Neuronal stem cell (in vitro differentiated cells): ENCODE measurements at regions not wholly inside any gene's neighbourhood (a gene's known extent, or its start where the extent isn't known, plus 50 kb on each side); places are given as distances from the start of the nearest gene placed in this dataset.

Experiments
- DNase-seq: peaks from one replicate; pipeline ENCODE4 v3.0.0-alpha.2; 2013; ENCODE audit warnings: low spot score
- H2AFZ ChIP-seq: one replicate; pipeline ENCODE4 v1.6.1; 2013; ENCODE audit warnings: mild to moderate bottlenecking, low read length, inconsistent platforms
- H2AK5ac ChIP-seq: 2 replicates; pipeline ENCODE4 v1.6.1; 2013; ENCODE audit warnings: low read depth, mild to moderate bottlenecking, inconsistent platforms, low read length, moderate library complexity, mixed read lengths
- H2BK120ac ChIP-seq: 2 replicates; pipeline ENCODE4 v1.6.1; 2013; ENCODE audit warnings: low read depth, mild to moderate bottlenecking, inconsistent platforms, low read length, moderate library complexity, mixed read lengths
- H2BK12ac ChIP-seq: one replicate; pipeline ENCODE4 v1.6.1; 2013; ENCODE audit warnings: low read length, inconsistent platforms
- H2BK15ac ChIP-seq: 2 replicates; pipeline ENCODE4 v1.6.1; 2013; ENCODE audit warnings: mild to moderate bottlenecking, low read length, inconsistent platforms, mixed read lengths
- H2BK5ac ChIP-seq: one replicate; pipeline ENCODE4 v1.6.1; 2013; ENCODE audit warnings: inconsistent platforms, mild to moderate bottlenecking, low read length, moderate library complexity
- H3K14ac ChIP-seq: one replicate; pipeline ENCODE4 v1.6.1; 2013; ENCODE audit warnings: low read length, inconsistent platforms
- H3K18ac ChIP-seq: 2 replicates; pipeline ENCODE4 v1.6.1; 2013; ENCODE audit warnings: low read length, inconsistent platforms
- H3K23ac ChIP-seq: 2 replicates; pipeline ENCODE4 v1.6.1; 2013; ENCODE audit warnings: low read depth, mild to moderate bottlenecking, mixed read lengths, low read length, inconsistent platforms; ENCODE audit not compliant: poor library complexity
- H3K27ac ChIP-seq: replicated peaks from 3 replicates; pipeline ENCODE4 v1.5.1; 2013; ENCODE audit warnings: low read length, inconsistent platforms
- H3K27me3 ChIP-seq, 3 experiments: 2 replicates each; pipeline ENCODE4 v1.6.1; 2013; ENCODE audit warnings: low read length in 3 of 3, mild to moderate bottlenecking in 2 of 3, inconsistent platforms in 1 of 3, low read depth in 1 of 3, mixed read lengths in 1 of 3, moderate library complexity in 1 of 3; ENCODE audit not compliant: control insufficient read depth in 3 of 3, insufficient read depth in 3 of 3
- H3K36me3 ChIP-seq, 2 donors: replicated peaks in 1 of 2; 2 replicates each; pipeline ENCODE4 v1.6.1; 2013; ENCODE audit warnings: low read length in 2 of 2; ENCODE audit not compliant: control insufficient read depth in 2 of 2, insufficient read depth in 2 of 2
- H3K4ac ChIP-seq: 2 replicates; pipeline ENCODE4 v1.6.1; 2013; ENCODE audit warnings: inconsistent platforms, mild to moderate bottlenecking, low read length, moderate library complexity
- H3K4me1 ChIP-seq, 2 donors: 1 replicate in 1 of 2; 2 replicates in 1 of 2; pipeline ENCODE4 v1.6.1; 2013; ENCODE audit warnings: low read length in 2 of 2, low read depth in 1 of 2; ENCODE audit not compliant: control insufficient read depth in 2 of 2, insufficient read depth in 1 of 2
- H3K4me2 ChIP-seq: one replicate; pipeline ENCODE4 v1.6.1; 2013; ENCODE audit warnings: mild to moderate bottlenecking, low read length, inconsistent platforms; ENCODE audit not compliant: insufficient read depth, poor library complexity, severe bottlenecking
- H3K4me3 ChIP-seq, 2 donors: 2 replicates each; pipeline ENCODE4 v1.5.1; 2013; ENCODE audit warnings: low read length in 2 of 2, mild to moderate bottlenecking in 2 of 2, inconsistent platforms in 1 of 2, moderate library complexity in 1 of 2
- H3K79me1 ChIP-seq: one replicate; pipeline ENCODE4 v1.6.1; 2013; ENCODE audit warnings: low read depth, mild to moderate bottlenecking, inconsistent platforms, low read length, moderate library complexity
- H3K9ac ChIP-seq: one replicate; pipeline ENCODE4 v1.6.1; 2013; ENCODE audit warnings: mild to moderate bottlenecking, low read depth, low read length, inconsistent platforms; ENCODE audit not compliant: poor library complexity
- H3K9me3 ChIP-seq, 2 donors: replicated peaks in 1 of 2; 2 replicates each; pipeline versions ENCODE3 to v1.6.1; 2013; ENCODE audit warnings: low read length in 2 of 2, mild to moderate bottlenecking in 2 of 2, inconsistent platforms in 1 of 2, low read depth in 1 of 2, mixed read lengths in 1 of 2, moderate library complexity in 1 of 2; ENCODE audit not compliant: control insufficient read depth in 2 of 2, insufficient read depth in 1 of 2
- H4K8ac ChIP-seq: one replicate; pipeline ENCODE4 v1.6.1; 2013; ENCODE audit warnings: low read depth, mild to moderate bottlenecking, inconsistent platforms, low read length, moderate library complexity
- H4K91ac ChIP-seq: one replicate; pipeline ENCODE4 v1.6.1; 2013; ENCODE audit warnings: low read length, low read depth, mild to moderate bottlenecking, inconsistent platforms; ENCODE audit not compliant: poor library complexity
- WGBS, 2 donors: extraction: QIAGEN DNeasy Blood & Tissue Kit; methylation state at CpG; one replicate each; pipeline ENCODE4 v1.1.7; 2013; ENCODE audit warnings: missing lambda C conversion rate in 2 of 2, mixed read lengths in 1 of 2; ENCODE audit not compliant: insufficient read length in 2 of 2, insufficient replicate concordance in 1 of 2; ENCODE audit errors: extremely low coverage in 2 of 2; 5-methylcytosine and 5-hydroxymethylcytosine counted together

DNA sequence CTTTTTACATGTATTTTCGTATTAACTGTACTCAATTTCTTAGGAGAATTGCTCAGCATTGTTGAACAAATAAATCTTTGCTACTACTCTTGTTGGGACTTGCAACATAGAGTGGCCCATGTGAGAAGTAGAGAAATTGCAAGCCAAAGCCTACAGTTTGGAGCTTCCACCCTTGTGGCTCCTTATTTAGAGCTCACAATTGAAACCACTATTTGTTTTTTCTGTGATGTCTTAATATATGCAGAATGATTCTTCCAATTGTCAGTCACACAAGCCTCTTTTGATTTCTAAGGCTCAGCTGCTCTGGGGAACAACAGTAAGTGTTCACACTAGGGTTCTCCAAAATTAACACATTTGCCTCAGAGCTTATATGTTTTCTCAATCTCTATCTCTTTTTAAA is 60.2 kb upstream of the GALNT13 start:
- DNase-seq, result no peak
- Histone ChIP-seq H2BK15ac (no peak overlapping the region), H2BK5ac (no peak overlapping the region), H3K18ac (no peak overlapping the region), H4K91ac (no peak overlapping the region), H3K14ac (no peak overlapping the region), H3K4me3 (no peak overlapping the region), H3K4me1 (no peaks in the 10 kb centered on the region), H3K9me3 (no peaks in the 10 kb centered on the region), H3K4me2 (no peak overlapping the region), H3K4ac (no peak overlapping the region), H3K27me3 (no peaks in the 10 kb centered on the region), H3K27ac (no peak overlapping the region), H3K36me3 (no peaks in the 10 kb centered on the region), H2AK5ac (no peak overlapping the region), H2AFZ (no peak overlapping the region), H3K9ac (no peak overlapping the region), H3K23ac (no peak overlapping the region), H4K8ac (no peak overlapping the region), H2BK120ac (no peak overlapping the region), H2BK12ac (no peak overlapping the region), H3K79me1 (no peaks in the 10 kb centered on the region)
- WGBS, 2 donors, result no CpG with 5 or more reads among the region's 1 CpG

DNA sequence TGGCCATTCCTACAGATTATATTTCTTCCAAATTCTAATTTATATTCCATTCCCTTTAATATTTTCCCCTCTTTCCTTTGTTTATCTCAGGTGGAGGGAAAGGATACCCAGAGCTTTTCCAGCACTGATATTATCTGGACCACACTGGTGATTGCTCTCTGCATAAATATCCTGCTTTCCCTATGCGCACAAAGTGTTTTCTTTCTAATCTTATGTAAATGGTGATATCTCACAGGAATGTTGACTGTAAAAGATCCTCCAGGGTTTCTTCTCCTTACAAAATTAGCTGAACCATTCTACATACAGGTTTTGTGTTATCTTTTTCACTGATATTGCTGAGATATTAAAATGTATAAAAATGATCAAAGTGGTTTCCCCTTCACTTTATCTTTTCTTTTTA is 59.1 kb upstream of the GALNT13 start:
- no peak overlapping the region for H2BK5ac ChIP-seq
- no peak overlapping the region for H2BK15ac ChIP-seq
- no peak for DNase-seq
- no peaks in the 10 kb centered on the region for H3K4me1 ChIP-seq
- no peak overlapping the region for H3K18ac ChIP-seq
- no peak overlapping the region for H4K91ac ChIP-seq
- no peak overlapping the region for H2AFZ ChIP-seq
- WGBS, 2 donors, result no CpG with 5 or more reads among the region's 1 CpG
- no peak overlapping the region for H3K4ac ChIP-seq
- H3K79me1 ChIP-seq, result no peaks in the 10 kb centered on the region
- no peak overlapping the region for H2BK12ac ChIP-seq
- no peak overlapping the region for H4K8ac ChIP-seq
- no peak overlapping the region for H2AK5ac ChIP-seq
- H3K4me2 ChIP-seq, result no peak overlapping the region
- H2BK120ac ChIP-seq, result no peak overlapping the region
- H3K9me3 ChIP-seq, result no peaks in the 10 kb centered on the region
- no peak overlapping the region for H3K23ac ChIP-seq
- no peak overlapping the region for H3K9ac ChIP-seq
- H3K36me3 ChIP-seq, result no peaks in the 10 kb centered on the region
- H3K4me3 ChIP-seq, result no peak overlapping the region
- H3K27me3 ChIP-seq, result no peaks in the 10 kb centered on the region
- H3K14ac ChIP-seq, result no peak overlapping the region
- no peak overlapping the region for H3K27ac ChIP-seq

DNA sequence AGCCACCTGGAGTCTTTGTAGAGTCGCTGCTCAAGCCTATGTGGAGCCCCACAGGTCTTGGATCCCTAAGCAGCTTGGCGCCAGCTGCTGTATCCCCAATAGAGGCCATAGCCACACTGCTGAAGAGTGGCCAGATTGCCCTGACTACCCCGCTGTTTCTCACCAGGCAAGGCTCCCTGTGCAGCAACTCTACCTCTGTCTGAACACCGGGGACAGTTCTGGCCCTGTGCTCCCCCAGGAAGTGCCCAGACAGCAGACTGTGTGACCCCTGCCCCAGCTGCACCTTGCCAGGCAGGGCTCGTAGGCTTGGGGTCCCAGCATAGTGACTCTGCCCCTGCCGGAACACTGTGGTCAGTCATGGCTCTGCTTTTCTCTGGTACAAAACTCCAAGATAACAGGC is 53.5 kb upstream of the GALNT13 start:
- no peak overlapping the region for H2AFZ ChIP-seq
- H2BK15ac ChIP-seq, result no peak overlapping the region
- no CpG with 5 or more reads among the region's 6 CpGs for WGBS, 2 donors
- no peak overlapping the region for H3K4me2 ChIP-seq
- peak overlapping the region; percentile 75 for H3K14ac ChIP-seq
- no peak overlapping the region for H3K27ac ChIP-seq
- H3K9ac ChIP-seq, result no peak overlapping the region
- H3K23ac ChIP-seq, result no peak overlapping the region
- no peaks in the 10 kb centered on the region for H3K4me1 ChIP-seq
- H4K91ac ChIP-seq, result no peak overlapping the region
- no peak overlapping the region for H2AK5ac ChIP-seq
- no peak overlapping the region for H2BK120ac ChIP-seq
- no peak overlapping the region for H3K4ac ChIP-seq
- no peaks in the 10 kb centered on the region for H3K27me3 ChIP-seq
- H3K18ac ChIP-seq, result peak overlapping the region; percentile 36
- no peak overlapping the region for H2BK12ac ChIP-seq
- H2BK5ac ChIP-seq, result no peak overlapping the region
- H3K9me3 ChIP-seq, result no peaks in the 10 kb centered on the region
- no peak for DNase-seq
- H3K79me1 ChIP-seq, result no peaks in the 10 kb centered on the region
- H3K4me3 ChIP-seq, result peak overlapping the region in 1 of 2 donors; percentile 4
- no peaks in the 10 kb centered on the region for H3K36me3 ChIP-seq
- H4K8ac ChIP-seq, result no peak overlapping the region

- no peaks in the 10 kb centered on the region for H3K36me3 ChIP-seq
- no peak overlapping the region for H3K27ac ChIP-seq
- H4K8ac ChIP-seq, result no peak overlapping the region
- H4K91ac ChIP-seq, result no peak overlapping the region
- no peak overlapping the region for H2AK5ac ChIP-seq
- H3K9me3 ChIP-seq, result no peaks in the 10 kb centered on the region
- no peak overlapping the region for H3K4ac ChIP-seq
- WGBS, 2 donors, result no CpG with 5 or more reads among the region's 1 CpG
- H3K4me1 ChIP-seq, result no peaks in the 10 kb centered on the region
- H3K18ac ChIP-seq, result no peak overlapping the region
- H3K9ac ChIP-seq, result no peak overlapping the region
- H2BK120ac ChIP-seq, result no peak overlapping the region
- no peak overlapping the region for H2BK12ac ChIP-seq
- no peak overlapping the region for H3K4me2 ChIP-seq
- no peak overlapping the region for H3K4me3 ChIP-seq
- H3K14ac ChIP-seq, result no peak overlapping the region
- H3K79me1 ChIP-seq, result no peaks in the 10 kb centered on the region
- H3K27me3 ChIP-seq, result no peaks in the 10 kb centered on the region
- H2AFZ ChIP-seq, result no peak overlapping the region
- DNase-seq, result no peak
- H3K23ac ChIP-seq, result no peak overlapping the region
- H2BK5ac ChIP-seq, result no peak overlapping the region
- H2BK15ac ChIP-seq, result no peak overlapping the region
These were observed 52.6 kb upstream of the GALNT13 start for GRCh38 chr2:153819074-153819473.
